Ectodermal cell (in vitro differentiated cells): ENCODE measurements at regions not wholly inside any gene's neighbourhood (a gene's known extent, or its start where the extent isn't known, plus 50 kb on each side); places are given as distances from the start of the nearest gene placed in this dataset.

Experiments used
- H3K27ac ChIP-seq: 2 replicates; pipeline ENCODE4 v1.7.0; 2013; ENCODE audit warnings: mild to moderate bottlenecking, low read depth, low read length; ENCODE audit not compliant: insufficient read depth, poor library complexity, severe bottlenecking
- H3K27me3 ChIP-seq: 2 replicates; pipeline ENCODE4 v1.7.0; 2013; ENCODE audit warnings: mild to moderate bottlenecking, low read length; ENCODE audit not compliant: insufficient read depth, control insufficient read depth, poor library complexity, severe bottlenecking
- H3K36me3 ChIP-seq: one replicate; pipeline ENCODE4 v1.7.0; 2013; ENCODE audit warnings: low read length; ENCODE audit not compliant: control insufficient read depth, insufficient read depth
- H3K4me1 ChIP-seq: one replicate; pipeline ENCODE4 v1.7.0; 2013; ENCODE audit warnings: low read length; ENCODE audit not compliant: control insufficient read depth, insufficient read depth
- H3K4me3 ChIP-seq: 2 replicates; pipeline ENCODE4 v1.7.0; 2013; ENCODE audit warnings: low read depth, low read length, control low read depth; ENCODE audit not compliant: insufficient read depth
- H3K9me3 ChIP-seq: 2 replicates; pipeline ENCODE4 v1.7.0; 2013; ENCODE audit warnings: mild to moderate bottlenecking, low read length, moderate library complexity; ENCODE audit not compliant: control insufficient read depth
- WGBS, 2 experiments: methylation state at CpG; one replicate each; pipeline ENCODE4 v1.1.7; 2013; ENCODE audit warnings: missing lambda C conversion rate in 2 of 2; 5-methylcytosine and 5-hydroxymethylcytosine counted together

DNA sequence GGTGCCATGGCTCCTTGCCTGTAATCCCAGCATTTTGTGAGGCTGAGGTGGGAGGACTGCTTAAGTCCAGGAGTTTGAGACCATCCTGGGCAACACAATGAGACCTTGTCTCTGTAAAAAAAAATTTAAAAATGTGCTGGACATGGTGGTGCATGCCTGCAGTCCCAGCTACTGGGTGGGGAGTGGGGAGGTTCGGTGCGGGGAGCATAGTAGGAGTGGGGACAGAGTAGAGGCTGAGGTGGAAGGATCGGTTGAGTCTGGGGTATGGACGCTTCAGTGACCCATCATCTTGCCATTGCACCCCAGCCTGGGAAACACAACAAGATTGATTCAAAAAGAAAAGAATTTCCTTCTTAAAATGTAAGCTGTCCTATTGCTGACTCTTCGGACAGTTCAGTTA, 1490.0 kb upstream of the GBE1 start:
- WGBS, 2 experiments: 94 to 95% methylated on average over 5 of the region's 5 CpGs
- no peak overlapping the region for H3K27ac ChIP-seq
- no peaks in the 10 kb centered on the region for H3K4me1 ChIP-seq
- no peaks in the 10 kb centered on the region for H3K27me3 ChIP-seq
- H3K36me3 ChIP-seq: no peaks in the 10 kb centered on the region
- H3K9me3 ChIP-seq: no peaks in the 10 kb centered on the region
- no peak overlapping the region for H3K4me3 ChIP-seq

DNA sequence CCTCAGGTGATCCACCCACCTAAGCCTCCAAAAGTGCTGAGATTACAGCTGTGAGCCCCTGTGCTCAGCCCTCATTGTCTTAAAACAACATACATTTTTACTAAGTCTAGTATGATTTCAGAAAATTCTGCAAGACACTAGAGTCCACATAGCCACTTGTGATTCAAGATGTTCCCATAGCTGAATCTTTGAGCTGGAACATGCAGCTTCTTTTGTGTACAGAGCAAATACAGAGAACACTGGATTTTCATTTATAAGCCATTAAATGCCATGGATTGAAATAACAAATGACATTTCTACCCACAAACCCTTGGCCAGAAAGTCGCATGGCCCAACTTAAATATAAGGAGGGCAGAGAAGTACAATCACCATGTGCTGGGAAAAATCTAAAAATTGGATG, 1489.2 kb upstream of the GBE1 start:
- Histone ChIP-seq H3K9me3 (no peaks in the 10 kb centered on the region), H3K4me3 (no peak overlapping the region), H3K27ac (no peak overlapping the region), H3K36me3 (no peaks in the 10 kb centered on the region), H3K27me3 (no peaks in the 10 kb centered on the region), H3K4me1 (no peaks in the 10 kb centered on the region)
- WGBS, 2 experiments: 86 to 100% methylated on average over 1 of the region's 1 CpG

DNA sequence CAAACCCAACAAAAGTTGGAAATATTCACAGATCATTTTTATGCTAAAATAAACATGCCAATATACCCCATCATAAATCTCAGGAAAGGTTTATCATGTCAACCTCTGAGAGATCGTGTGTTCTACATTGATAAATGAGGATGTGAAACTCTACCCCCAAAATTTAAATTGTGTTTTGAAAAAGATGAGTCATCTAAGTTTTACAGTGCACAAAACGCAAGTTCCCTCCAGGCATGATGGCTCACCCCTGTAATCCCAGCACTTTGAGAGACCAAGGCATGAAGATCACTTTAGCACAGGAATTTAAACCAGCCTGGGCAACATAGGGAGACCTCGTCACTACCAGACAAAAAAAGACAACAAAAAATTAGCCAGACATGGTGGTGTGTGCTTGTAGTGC, 1487.0 kb upstream of the GBE1 start:
- Histone ChIP-seq H3K27me3 (no peaks in the 10 kb centered on the region), H3K4me3 (no peak overlapping the region), H3K27ac (no peak overlapping the region), H3K36me3 (no peaks in the 10 kb centered on the region), H3K9me3 (no peaks in the 10 kb centered on the region), H3K4me1 (no peaks in the 10 kb centered on the region)
- WGBS, 2 experiments: 93 to 96% methylated on average over 2 to 3 of the region's 3 CpGs

DNA sequence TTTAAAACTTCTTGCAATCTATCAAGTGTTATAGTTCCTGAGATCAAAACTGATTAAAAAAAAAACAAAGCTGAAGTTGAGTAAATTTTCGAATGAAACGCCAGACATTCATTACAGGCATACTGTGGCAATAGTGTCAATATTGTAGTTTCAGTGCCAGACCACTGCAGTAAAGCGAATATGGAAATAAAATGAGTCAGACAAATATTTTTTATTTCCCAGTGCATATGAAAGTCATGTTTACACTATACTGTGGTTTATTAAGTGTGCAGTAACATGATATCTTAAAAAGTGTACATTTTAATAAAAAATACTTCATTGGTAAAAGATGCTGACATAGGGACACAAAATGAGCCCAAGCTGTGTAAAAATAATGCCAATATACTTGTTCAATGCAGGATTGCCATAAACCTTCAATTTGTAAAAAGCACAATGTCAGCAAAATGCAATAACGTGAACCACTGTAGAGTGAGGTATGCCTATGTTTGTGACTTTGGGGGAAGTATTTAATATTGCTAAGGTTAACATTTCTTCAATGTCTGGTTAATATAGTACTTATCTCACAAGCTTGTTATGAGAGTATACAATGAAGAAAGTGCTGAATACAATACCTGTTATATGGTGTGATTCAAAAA, 1473.9 kb upstream of the GBE1 start:
- no peaks in the 10 kb centered on the region for H3K4me1 ChIP-seq
- no peaks in the 10 kb centered on the region for H3K27me3 ChIP-seq
- H3K9me3 ChIP-seq: no peaks in the 10 kb centered on the region
- H3K27ac ChIP-seq: no peak overlapping the region
- WGBS, 2 experiments: 99 to 100% methylated on average over 3 to 4 of the region's 4 CpGs
- no peak overlapping the region for H3K4me3 ChIP-seq
- H3K36me3 ChIP-seq: no peaks in the 10 kb centered on the region

DNA sequence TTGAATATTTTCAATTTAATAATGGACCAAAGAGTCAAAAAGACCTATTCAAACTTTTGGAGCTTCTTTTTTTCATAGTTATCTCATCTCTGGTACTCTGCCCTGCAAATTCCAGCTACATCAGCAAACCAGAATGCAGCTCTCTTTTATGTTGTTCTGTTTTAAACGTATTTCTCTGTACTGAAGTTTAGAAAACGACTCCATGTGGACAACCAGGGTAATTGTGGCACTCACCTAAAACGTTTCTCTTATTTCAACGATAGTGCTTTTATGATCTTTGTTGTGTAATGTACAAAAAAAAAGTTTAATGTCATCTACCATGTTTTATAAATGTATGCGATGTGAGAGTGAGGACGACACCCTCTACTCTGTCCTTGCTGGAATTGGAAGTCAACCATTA, 1472.3 kb upstream of the GBE1 start:
- 93 to 95% methylated on average over 6 of the region's 6 CpGs for WGBS, 2 experiments
- Histone ChIP-seq H3K36me3 (no peaks in the 10 kb centered on the region), H3K4me3 (no peak overlapping the region), H3K27ac (no peak overlapping the region), H3K9me3 (no peaks in the 10 kb centered on the region), H3K4me1 (no peaks in the 10 kb centered on the region), H3K27me3 (no peaks in the 10 kb centered on the region)

DNA sequence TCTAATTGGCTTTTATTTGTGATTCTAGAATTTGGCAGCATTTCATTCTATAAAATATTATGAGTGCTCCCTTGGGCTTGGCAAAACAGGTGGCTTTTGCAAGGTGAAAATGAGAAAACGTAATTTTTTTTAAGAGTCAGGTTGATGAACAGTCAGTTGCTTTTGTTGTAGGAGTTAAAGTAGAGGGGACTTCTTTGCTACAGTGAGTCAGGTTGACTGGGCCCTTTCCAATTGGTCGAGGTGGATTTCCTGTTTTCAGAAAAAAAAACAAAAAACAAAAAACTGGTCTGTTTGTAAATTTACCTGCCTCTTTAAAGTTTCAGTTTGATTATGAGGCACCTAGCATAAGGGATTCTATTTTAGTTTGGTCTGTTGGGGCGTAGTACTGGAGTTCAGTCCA, 1469.4 kb upstream of the GBE1 start:
- H3K36me3 ChIP-seq: no peaks in the 10 kb centered on the region
- no peak overlapping the region for H3K4me3 ChIP-seq
- no peaks in the 10 kb centered on the region for H3K9me3 ChIP-seq
- 91 to 97% methylated on average over 2 to 3 of the region's 3 CpGs for WGBS, 2 experiments
- no peak overlapping the region for H3K27ac ChIP-seq
- no peaks in the 10 kb centered on the region for H3K27me3 ChIP-seq
- no peaks in the 10 kb centered on the region for H3K4me1 ChIP-seq

DNA sequence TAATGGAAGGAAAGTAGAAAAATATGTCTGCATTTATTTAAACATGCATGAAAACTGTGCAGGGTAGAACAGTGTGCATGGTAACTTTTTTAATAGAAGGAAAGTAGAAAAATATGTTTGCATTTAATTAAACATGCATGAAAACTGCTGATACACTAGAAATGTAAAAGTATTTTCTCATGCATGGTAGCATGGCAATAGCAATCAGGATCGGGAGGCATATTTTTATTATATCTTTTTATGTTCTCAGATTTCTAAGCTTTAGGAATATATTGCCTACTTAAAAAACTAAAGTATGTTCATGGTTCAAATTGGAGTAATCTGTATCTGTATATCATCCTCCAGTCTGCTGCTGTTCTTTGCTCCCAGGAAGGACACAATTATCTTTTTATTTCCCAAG, 1468.9 kb upstream of the GBE1 start:
- H3K27me3 ChIP-seq: no peaks in the 10 kb centered on the region
- H3K4me3 ChIP-seq: no peak overlapping the region
- no peaks in the 10 kb centered on the region for H3K36me3 ChIP-seq
- no peaks in the 10 kb centered on the region for H3K9me3 ChIP-seq
- no peak overlapping the region for H3K27ac ChIP-seq
- no peaks in the 10 kb centered on the region for H3K4me1 ChIP-seq
- WGBS, 2 experiments: 100% methylated on average over 1 of the region's 1 CpG; no CpG with 5 or more reads in 1 of the 2 experiments

DNA sequence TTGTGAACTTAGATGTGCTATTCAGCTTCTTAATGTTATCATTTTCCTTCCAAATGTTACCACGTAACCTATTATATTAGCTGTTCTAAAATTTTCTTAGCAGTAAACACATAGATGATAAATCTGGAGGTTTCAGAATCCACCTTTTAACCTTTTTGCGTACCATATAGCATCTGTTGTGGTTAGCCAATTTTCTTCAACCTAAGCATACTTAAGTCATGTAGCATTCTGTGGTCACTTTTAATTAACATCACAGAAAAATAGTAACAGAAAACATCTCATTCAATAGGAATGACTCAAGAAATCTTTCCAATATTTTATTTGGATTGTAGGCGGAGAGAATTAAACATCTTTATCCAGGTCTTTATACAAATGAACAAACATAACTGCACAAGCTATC, 1465.3 kb upstream of the GBE1 start:
- Histone ChIP-seq H3K4me3 (no peak overlapping the region), H3K4me1 (no peaks in the 10 kb centered on the region), H3K36me3 (no peaks in the 10 kb centered on the region), H3K9me3 (no peaks in the 10 kb centered on the region), H3K27ac (no peak overlapping the region), H3K27me3 (no peaks in the 10 kb centered on the region)
- 92 to 96% methylated on average over 2 of the region's 3 CpGs for WGBS, 2 experiments

DNA sequence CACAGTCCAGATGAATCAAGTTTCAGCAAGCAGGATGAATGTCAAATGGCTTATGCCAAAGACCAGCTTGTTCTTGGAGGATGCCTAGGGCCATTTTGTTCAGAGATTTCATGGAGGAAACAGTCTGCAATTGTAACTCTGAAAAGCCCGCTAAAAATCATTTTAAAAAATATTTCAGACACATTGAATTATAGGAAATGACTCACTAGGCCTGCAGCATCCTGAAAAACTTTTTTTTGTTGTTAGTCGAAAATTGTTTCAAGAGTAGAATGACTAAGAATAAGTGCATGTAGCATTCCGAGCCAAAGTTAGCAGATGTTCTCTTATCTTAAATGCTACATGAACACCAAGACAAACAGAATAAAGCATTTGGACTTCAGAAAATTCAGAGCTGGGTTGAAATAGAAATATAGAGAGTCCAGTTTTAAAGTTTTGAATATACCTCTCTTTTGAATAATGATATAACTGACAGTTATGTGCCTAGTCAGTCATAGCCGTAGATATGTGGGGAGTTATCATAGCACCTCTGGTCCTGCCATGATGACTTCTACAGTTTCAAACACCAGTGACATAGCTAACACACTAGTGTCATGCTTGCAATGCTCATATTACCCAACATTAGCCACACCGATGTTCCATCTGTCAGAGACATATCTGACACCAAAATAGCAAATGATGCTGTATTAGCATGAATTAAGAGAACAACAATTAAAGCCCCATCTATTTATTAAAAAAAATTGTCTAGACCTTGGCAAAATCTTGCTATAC, 1462.8 kb upstream of the GBE1 start:
- H3K9me3 ChIP-seq: no peaks in the 10 kb centered on the region
- no peaks in the 10 kb centered on the region for H3K4me1 ChIP-seq
- 88 to 94% methylated on average over 5 of the region's 5 CpGs for WGBS, 2 experiments
- H3K27ac ChIP-seq: no peak overlapping the region
- H3K36me3 ChIP-seq: no peaks in the 10 kb centered on the region
- no peak overlapping the region for H3K4me3 ChIP-seq
- H3K27me3 ChIP-seq: no peaks in the 10 kb centered on the region

DNA sequence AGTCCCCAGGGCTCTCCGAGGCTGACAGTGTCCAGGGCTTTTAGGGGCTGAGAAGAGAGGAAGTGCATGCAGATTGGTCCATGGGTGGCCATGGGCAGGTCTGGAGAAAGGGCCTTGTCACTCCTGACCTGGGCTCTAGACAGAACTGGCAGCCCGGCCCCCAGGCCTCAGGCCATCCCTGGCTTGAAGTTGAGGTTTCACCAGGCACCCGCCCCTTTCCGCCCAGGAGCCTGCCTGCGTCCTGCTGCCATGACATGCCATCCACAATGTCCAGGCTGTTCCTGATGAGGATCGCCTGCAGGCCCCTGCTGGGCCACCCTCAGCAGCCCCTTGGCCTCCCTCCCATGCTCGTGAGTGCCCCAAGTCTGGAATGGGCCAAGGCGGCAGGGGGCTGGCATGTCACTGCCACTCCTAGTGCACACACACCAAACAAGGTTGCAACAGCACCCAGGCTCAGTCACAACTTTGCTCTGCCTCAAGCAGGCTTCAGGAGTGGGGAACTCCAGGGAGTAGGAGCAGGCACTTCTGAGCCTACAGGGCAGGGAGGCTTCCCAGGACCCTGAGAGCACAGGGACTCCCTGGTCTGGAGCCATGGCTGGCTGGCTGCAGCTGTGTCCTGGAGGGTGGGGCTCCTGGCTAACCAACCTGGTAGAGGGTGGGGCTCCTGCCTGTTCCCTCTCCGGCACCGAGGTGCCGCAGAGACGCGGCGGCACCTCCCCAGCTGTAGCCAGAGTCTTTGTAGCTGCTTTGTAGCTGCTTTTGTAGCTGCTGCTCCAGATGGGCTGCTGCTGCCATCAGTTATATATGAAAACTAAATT, 1457.1 kb upstream of the GBE1 start:
- no peaks in the 10 kb centered on the region for H3K9me3 ChIP-seq
- no peak overlapping the region for H3K27ac ChIP-seq
- 94 to 95% methylated on average over 14 of the region's 14 CpGs for WGBS, 2 experiments
- H3K36me3 ChIP-seq: no peaks in the 10 kb centered on the region
- H3K4me1 ChIP-seq: no peaks in the 10 kb centered on the region
- H3K4me3 ChIP-seq: no peak overlapping the region
- H3K27me3 ChIP-seq: no peaks in the 10 kb centered on the region
